Gastroesophageal sphincter (tissue), 2 donors: ENCODE measurements at regions not wholly inside any gene's neighbourhood (a gene's known extent, or its start where the extent isn't known, plus 50 kb on each side); places are given as distances from the start of the nearest gene placed in this dataset.

Source experiments
- POLR2A ChIP-seq, 2 donors: fragments of 450-650 bp; IDR thresholded peaks; one replicate each; pipeline ENCODE4 v1.6.1; 2017; ENCODE audit warnings: antibody characterized with exemption in 2 of 2, mild to moderate bottlenecking in 2 of 2, moderate library complexity in 1 of 2
- POLR2AphosphoS5 ChIP-seq: sonication (generic); formaldehyde crosslinking; IDR thresholded peaks from one replicate; pipeline ENCODE4 v1.6.1; 2017; ENCODE audit warnings: antibody characterized with exemption

- no peak for TF ChIP-seq POLR2A (IDR thresholded peaks at IDR 0.05)
- no peak for TF ChIP-seq POLR2AphosphoS5
These were observed 582.6 kb downstream of the METTL15 start for GRCh38 chr11:28690746-28691145.
